Renal cortical epithelial cell (primary cell): ENCODE measurements at regions not wholly inside any gene's neighbourhood (a gene's known extent, or its start where the extent isn't known, plus 50 kb on each side); places are given as distances from the start of the nearest gene placed in this dataset.

ENCODE experiments used
- DNase-seq: peaks from one replicate; pipeline ENCODE4 v3.0.0-alpha.2; 2011; ENCODE audit warnings: low read depth

DNA sequence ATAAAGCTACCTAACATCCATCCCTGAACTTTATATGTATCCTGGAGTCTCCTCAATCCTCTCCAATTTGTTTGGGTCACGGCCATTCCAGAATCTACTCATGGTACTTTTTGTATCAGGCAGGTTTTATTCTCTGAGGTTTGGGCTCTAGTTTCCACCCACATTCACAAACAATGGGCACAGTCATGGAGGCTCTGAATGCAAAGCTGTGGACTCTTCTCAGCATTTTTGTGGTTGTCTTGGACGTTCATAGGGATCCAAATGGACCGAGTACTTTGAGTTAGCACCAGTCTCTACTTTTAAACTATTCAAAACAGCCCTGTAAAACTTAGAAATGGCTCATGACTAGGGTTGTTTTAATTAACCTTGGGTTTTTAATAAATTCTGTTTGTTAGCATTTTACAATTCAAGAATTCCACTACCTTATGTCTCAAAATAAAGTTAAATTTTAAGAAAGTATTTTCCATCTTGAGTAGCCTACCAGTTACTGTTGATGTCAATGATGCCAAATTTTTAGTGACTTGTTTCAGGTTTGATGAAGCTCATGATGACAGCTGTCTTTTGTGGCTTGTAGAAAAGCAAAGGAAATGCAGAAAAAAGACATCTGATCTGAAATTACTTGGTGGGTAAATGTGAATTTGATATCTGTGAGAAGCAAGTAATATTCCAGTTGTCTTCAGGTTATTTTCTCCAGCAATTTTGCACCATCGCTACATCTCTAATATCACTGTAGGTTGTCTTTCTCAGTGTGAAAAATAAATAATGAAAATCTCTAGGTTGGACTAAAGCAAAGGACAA lies 275.7 kb upstream of the THBS1 start:
- no peak for DNase-seq

DNA sequence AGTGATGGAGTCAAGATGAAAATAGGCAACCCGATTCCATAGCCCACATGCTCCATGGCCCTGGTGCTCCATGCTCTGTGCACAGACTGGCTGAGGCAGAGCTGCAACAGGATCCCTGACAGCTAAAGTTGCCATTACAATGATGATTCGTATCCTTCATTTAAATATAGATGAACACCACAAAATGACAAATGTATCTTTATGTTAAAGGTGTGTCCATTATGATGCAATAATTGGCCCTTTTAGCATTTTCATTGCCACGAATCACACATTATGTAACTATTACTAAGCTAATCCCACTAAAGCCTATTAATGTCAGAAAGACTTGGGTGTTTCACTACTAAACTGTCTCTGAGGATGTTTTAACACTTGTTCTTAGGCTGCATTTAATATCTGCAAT lies 270.2 kb upstream of the THBS1 start:
- DNase-seq, result peak; percentile 38

DNA sequence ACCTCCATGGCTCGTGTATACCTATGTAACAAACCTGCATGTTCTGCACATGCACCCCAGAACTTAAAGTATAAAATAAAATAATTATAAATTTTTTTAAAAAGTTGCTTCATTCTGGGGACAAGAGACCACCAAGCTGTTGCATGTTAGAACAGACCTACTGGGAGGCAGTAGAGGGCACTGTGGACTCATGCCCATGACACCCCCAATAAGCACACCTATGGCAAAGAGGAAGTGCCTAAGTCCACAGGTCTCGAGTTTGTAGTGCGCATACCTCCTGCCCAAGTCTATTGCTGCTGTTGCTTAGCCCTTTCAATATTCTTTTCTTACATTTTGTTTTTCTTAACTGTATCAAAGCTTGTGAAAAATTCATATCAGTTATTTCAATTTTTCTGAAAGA lies 267.9 kb upstream of the THBS1 start:
- no peak for DNase-seq

DNA sequence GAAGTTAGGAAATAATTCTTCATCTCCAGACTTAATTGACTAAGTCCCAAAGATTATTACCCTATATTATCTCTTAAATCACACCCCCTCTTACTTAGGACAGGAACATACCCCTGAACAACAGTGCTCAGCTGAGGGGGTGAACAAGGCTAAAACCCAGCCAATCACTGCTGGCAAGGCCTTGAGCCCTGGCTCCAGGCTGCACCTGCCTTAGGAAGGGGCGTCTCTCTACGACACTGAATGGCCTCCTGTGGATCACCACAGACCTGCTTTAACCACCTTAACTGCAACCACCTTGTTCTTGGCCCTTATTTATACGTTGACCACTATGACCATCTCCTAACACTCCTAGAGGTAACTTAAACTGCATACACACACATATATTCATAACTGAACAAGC lies 267.4 kb upstream of the THBS1 start:
- DNase-seq, result no peak

DNA sequence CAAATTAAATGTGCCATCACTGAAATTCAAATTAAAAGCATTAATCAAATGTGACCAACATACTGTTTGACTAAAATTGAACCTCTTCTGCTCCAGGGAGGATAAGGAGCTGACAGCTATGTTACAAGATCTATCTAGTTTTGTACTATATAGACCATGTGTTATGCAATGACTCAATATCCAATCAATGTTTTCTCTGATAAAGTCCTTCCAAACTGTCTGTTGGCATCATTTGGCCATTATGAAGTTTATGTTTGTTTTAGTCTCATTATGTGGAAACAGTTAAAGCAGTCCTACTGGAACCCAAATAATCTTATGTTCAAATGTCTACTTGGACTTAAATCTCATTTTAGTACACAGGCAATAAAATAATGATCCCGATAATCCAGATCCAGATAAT lies 267.0 kb upstream of the THBS1 start:
- DNase-seq, result no peak

DNA sequence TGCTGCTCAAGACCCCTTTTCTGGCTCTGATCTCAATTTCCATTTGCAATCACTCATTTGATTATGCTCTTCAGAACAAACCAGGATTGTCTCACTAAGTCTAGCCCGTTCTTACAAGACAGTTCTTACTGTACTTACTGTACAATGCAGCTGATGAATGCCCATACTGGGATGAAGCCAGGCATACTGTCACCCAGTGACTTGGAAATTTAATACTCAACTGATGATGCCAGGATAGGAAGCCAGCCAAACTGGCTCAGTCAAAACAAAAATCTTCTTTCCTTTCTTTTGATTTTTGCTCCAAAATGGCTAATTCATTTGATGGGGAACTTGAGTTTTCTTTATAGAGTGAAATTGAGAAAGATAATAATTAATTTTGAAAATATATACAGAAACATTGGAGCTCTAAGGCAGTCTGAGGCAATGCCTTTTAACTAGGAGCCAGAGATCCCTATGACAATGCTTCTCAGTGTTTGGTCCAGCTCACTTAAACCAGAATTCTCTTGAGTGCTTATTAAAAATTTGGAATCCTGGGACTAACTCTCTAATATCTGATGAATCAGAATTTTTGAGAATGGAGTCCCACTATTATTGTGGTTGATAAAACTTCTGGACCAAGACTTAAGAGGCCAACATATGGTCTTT lies 265.6 kb upstream of the THBS1 start:
- DNase-seq, result no peak

DNA sequence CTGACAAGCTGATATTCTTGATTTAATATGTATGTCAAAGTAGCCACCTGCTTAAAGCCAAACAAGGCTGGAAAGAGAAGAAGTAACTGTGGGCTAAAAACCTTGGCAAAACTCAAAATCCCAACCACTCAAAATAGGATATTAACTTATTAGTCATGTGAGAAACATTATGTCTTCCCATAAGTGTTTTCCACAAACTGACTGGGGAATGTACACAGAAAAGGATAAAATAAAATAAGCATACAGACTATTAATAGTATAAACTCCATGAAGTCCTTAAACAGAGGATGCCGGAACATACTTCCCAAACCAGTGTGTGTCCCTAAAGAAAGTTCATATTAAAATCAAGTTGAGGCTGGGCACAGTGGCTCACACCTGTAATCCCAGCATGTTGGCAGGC lies 263.7 kb upstream of the THBS1 start:
- DNase-seq, result no peak

DNA sequence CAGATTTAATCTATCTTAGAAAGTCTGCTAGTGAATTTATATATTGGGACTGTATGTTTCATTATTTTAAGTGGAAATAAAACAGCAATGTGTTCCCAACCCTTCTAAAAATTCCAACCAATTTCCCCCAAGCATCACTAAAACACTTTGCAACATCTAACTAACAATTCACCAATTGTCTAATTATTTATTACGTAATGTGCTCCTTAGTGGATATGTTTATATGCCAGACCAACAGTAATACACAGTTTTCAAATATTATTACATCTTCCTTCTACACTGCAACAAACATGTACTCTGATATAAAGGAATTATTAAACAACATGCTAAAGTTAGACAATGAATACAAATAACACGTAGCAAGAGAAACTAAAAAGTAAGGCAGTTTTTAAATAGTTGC lies 262.6 kb upstream of the THBS1 start:
- DNase-seq, result no peak

DNA sequence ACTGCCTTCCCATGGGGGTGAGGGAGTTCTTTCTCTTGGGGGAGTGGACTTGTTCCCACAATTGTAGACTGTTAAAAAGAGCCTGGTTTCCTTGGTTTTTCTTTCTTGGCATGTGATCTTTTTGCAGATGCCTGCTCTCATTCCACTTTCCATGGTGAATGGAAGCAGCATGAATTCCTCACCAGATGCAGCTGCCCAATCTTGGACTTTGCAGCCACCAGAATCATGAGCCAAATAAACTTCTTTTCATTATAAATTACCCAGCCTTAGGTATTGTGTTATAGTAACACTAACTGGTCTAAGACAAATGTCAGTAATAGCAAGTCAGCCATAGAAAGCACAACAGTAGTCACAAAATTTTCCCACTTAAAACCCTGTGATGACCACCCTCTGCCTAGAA lies 260.5 kb upstream of the THBS1 start:
- no peak for DNase-seq

DNA sequence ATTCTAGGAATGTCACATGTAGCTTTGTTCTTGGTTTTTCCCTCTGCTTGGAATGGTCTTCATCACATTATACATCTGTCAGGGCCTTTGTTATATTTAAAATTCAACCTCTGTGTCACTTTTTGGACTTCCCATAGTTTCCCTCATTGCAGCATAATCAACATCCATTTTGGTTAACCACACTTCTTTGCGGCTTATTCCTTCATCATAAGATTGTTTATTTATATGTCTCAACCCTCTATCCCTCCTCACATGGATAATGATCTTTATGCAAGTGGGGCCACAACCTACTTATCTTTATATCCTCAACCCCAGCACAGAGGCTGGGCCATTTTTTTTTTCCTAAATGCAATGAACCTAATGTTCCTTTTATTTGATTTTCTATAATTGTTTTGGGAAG lies 260.0 kb upstream of the THBS1 start:
- no peak for DNase-seq

DNA sequence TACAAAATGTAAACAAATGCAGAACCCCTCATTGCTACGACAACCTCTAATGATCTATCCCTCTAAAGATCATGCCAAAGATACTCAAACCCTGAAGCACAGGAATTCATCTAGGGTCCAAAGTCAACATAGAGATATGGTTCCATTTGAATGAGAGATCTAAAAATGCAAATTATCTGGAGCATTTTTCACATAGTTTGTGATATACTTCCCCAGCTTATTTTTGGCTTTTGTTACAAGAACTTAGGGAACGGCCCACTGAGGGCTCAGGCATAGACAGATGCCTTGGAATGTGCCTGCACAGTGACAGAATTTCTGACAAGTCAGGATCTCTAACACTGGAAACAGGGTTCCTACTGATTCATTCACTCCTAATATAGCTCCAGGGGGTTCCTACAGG lies 258.9 kb upstream of the THBS1 start:
- DNase-seq, result no peak

DNA sequence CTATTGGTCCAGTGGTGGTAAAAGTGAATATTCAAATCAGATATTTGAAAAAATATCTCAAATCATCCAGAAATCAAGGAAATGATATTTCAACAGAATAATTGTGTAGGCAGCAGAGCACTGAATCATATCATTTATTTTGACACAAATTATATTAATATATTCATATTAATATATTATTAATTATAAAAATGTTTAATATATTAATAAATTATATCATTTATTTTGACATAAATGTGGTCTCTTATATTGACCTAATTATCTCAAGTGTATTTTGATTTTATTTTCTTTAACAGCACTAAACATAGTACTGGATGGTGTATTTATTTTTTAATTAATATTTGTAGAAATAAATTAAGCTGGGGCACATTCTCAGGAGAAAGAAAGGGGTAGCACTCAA lies 257.7 kb upstream of the THBS1 start:
- DNase-seq, result no peak

DNA sequence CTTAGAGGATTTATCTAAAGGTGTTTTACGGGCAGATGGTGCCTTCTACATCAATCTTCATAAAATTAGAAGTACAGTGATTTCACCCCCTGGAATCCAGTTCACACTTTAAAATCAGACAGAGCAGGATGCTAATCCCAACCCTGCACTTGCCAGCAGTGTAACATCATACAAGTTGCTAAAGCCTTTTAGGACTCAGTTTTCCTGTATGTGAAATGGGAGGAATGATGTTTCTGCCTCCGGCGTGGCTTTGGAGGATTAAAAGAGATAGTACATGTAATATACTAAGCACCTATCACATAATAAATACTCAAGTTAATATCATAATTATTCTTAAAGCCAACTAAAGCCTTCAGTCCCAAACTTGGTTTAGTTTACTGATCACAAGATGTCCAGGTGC lies 257.2 kb upstream of the THBS1 start:
- no peak for DNase-seq

DNA sequence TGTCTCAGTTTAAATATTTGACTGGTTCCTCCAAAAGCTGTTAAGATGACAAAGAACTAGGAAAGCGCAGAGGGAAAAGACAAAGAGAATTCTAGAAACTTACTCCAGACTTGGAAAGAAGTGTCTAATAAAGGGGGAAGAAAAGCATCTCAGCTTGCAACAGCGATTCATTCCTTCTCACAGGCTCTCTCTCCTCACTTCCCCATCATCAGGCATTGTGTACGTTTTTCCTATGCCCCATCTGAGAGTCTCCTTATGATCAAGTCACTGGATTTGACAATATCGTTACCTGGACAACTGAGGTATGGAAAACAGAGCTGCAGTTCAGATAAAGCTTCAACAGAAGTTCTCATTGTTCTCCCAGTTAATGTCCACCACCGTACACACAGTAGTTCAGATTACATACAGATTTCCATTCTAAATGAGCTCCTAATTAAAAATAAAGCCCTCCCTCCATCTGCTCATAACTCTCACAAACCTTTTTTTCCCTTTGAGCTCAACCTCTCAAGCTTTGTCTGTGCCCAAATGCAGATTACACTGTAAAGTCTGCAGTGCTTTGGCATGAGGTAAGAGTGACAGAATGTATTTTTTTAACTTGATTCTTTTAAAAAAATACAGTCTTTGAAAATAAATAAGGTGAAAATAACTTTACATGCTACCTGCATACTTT lies 254.4 kb upstream of the THBS1 start:
- DNase-seq, result no peak

DNA sequence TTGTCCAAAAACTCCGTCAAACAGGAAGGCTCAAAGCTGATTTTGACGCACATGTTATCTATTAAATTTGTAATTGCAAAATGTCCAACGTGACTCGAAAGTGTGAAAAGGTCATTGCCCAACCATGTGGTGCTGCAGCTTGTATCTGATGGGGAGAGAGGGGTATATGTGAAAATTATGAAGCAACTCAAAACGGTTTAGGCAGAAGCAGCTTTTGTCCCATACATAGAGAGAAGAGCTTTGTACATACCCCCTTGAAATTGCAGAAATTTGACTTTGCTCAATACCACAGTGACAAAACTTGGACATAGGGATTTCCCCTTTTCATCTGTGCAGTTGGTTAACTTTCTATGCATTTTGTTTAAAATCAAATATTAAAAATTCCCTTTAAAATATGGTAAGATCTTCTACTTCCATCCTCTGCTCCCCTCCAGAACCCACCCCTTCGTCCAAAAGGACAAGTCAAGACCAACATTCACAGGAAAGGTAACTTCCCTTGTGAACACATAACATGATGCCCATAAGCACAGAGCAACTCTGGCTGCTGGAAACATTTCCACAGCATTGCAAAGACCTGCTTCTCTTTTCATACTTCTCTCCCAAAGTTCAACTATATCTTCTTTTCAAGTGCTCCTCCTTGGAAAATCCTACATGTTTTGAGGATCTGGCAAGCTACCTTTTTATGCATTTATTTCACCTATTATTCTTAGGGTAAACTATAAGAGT lies 253.7 kb upstream of the THBS1 start:
- DNase-seq, result no peak

DNA sequence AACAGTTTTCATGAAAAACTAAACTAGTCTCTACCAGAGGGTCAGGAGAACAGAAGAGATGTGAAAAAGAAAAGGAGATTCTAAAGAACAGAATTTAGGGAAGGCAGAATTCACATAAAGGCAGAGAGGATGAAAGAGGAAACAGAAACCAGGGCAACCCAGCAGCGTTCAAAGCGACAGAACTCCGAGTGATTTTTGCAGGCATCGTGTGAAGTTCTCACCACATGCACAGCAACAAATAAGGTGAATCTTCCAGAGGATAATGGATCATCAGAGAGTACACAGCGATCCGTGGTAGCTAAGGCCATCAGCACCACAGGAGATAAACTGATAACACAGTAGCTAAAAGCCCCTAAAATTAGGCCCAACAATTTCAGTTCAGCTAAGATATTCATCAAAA lies 250.8 kb upstream of the THBS1 start:
- DNase-seq, result no peak

DNA sequence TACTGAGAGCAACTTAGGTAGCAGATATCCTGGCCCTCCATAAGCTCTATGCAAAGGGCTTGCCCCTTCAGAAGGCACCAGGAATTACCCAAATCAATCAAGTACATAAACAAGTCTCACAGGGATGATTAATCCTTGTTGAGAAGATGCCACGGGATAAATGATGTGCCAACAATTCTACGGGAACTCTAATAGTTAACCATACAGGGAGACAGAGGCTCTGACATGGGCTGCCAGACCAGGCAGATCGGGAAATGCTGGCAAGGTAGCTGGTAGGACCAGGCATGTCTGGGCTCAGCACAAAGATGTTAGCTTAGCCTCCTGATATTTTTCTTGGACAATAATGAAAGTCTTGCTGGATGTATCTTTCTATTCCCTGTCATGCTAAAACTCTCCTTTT lies 249.3 kb upstream of the THBS1 start:
- DNase-seq, result no peak

DNA sequence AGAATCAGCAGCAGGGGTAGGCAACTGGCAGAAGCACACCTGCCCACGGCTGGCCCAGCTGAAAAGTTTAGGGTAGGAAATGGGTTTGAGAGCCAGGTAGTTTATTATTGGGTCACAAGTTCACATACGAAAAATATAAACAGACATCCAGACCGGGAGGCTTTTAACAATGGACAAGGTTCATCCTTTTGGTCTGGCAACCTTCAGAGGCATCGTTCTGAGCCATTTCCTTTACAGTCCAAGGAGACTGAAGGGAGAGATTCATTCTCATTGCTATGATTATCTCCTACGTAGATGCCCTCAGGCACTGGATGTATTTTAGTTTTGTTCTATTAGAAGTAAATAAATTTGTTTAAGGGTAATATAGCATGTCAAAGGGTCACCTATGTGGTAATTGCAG lies 248.0 kb upstream of the THBS1 start:
- DNase-seq, result no peak

DNA sequence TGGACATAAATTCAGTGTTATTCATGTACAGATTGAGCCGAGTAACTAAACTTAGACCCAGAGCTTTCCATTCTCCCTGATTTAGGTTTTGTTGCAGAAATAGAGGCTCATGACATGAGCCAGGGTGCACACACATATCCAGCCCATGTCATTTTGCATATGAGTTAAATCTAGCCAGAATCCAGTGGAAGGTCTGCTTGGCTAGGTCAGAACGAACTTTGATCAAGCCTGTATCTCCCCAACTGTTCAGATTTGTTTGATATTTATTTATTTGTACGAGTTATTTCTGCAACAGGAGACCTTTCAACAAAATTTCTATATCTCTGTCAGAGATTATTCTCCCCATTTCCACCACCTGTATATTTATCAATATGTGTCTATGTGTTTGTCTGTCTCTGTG lies 247.5 kb upstream of the THBS1 start:
- DNase-seq, result no peak

DNA sequence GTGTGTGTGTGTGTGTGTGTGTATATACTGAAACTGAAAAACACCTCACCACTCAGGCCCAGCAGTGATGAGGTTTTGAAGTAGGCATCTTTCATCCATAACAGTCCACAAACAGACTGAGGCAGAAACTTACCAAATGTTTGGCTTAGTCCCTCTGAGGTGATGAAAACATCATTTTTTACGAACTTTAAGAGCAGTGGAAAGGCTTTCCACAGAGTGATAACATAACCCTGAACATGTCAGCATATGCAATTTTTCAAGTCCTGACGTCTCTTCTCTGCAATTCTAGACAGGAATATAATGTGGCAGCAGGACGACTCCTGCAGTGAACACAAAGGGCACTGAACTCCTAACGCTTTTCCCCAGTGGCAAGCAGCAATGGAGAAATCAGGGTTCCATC lies 247.0 kb upstream of the THBS1 start:
- DNase-seq, result no peak

DNA sequence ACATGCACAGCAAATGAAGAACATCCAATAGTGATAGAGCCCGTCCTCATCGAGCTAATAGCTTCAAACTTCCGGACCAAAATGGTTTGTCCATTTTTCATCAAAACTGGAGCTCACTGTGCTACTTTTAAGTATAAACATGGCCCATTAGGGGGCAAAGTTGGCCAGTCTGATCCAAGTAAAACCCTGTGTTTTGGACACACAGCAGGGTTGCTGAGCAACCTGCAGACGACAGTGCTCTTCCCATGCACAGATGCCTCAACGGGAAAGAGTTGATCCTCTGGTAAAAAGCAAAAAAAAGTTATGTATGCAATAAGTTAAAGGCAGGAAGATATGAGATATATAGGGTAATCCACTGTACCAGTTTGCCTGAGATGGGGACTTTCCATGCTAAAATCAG lies 244.0 kb upstream of the THBS1 start:
- no peak for DNase-seq

DNA sequence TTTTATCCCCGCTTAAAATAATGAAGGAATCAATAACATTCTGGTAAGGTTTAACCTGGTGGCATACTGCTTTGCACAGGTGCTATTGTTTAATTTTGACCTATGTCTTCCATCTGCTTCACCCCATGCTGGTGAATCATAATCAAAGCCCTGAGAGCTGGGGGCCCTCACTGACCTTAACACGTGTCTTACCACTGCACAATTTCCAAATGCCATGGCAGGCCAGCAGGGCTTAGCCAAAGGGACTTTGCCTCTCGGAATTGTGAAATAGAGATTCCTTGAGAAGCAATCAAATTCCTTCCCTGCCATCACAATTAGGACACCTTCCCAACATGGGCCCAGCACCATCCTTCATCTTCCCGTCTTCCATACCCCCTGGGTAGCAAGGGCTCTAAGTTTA lies 242.6 kb upstream of the THBS1 start:
- DNase-seq, result peak; percentile 36
